IMR-90 (cell line): ENCODE measurements at regions not wholly inside any gene's neighbourhood (a gene's known extent, or its start where the extent isn't known, plus 50 kb on each side); places are given as distances from the start of the nearest gene placed in this dataset.

Source experiments
- ATAC-seq: fragments of 200-7000 bp; cut with Tn5 transposase; 2 replicates; pipeline ENCODE4 v1.9.1; 2020; ENCODE audit warnings: low read depth, mild to moderate bottlenecking, moderate library complexity
- BruUV-seq: library from RNA; stranded (reverse); fragments of 400-500 nt; replicated peaks from 2 replicates; lab custom pipeline; 2021; lab: Mats Ljungman, UMichigan
- CTCF ChIA-PET: fragments of 300-600 bp; formaldehyde crosslinking; extraction: SDS; loops from one replicate; lab custom pipeline; 2021; ENCODE audit warnings: antibody characterized with exemption; lab: Yijun Ruan, JAX
- POLR2A ChIA-PET: fragments of 300-600 bp; sonication (Branson Sonifier 250); formaldehyde crosslinking; loops from one replicate; lab custom pipeline; 2022; ENCODE audit warnings: antibody characterized with exemption; ENCODE audit not compliant: unreplicated experiment; lab: Charles Lee
- DNase-seq: peaks from one replicate; pipeline ENCODE4 v3.0.0; 2013
- H2AFZ ChIP-seq: replicated peaks from 2 replicates; pipeline ENCODE3; 2013; ENCODE audit warnings: low read length, mild to moderate bottlenecking; ENCODE audit not compliant: poor library complexity
- H2AK5ac ChIP-seq: 2 replicates; pipeline ENCODE4 v1.6.1; 2013; ENCODE audit warnings: low read depth, low read length, inconsistent platforms
- H2AK9ac ChIP-seq: replicated peaks from 2 replicates; pipeline ENCODE3; 2013; ENCODE audit warnings: mild to moderate bottlenecking, low read depth, low read length, moderate library complexity; ENCODE audit not compliant: poor library complexity
- H2BK120ac ChIP-seq: 2 replicates; pipeline ENCODE4 v1.6.1; 2013; ENCODE audit warnings: low read depth, low read length, inconsistent platforms
- H2BK15ac ChIP-seq: 3 replicates; pipeline ENCODE4 v1.6.1; 2013; ENCODE audit warnings: low read depth, low read length, inconsistent platforms
- H2BK20ac ChIP-seq: 2 replicates; pipeline ENCODE4 v1.6.1; 2013; ENCODE audit warnings: low read depth, mild to moderate bottlenecking, inconsistent platforms, low read length, moderate library complexity
- H2BK5ac ChIP-seq: 2 replicates; pipeline ENCODE4 v1.6.1; 2013; ENCODE audit warnings: mild to moderate bottlenecking, low read depth, low read length, inconsistent platforms; ENCODE audit not compliant: poor library complexity, severe bottlenecking
- H3K14ac ChIP-seq: replicated peaks from 2 replicates; pipeline ENCODE4 v1.6.1; 2013; ENCODE audit warnings: low read depth, low read length, inconsistent platforms
- H3K18ac ChIP-seq: 2 replicates; pipeline ENCODE4 v1.6.1; 2013; ENCODE audit warnings: low read depth, low read length, control low read depth
- H3K23ac ChIP-seq: 2 replicates; pipeline ENCODE4 v1.6.1; 2013; ENCODE audit warnings: low read depth, low read length, inconsistent platforms
- H3K27ac ChIP-seq: 2 replicates; pipeline ENCODE4 v1.5.1; 2013; ENCODE audit warnings: mild to moderate bottlenecking, control low read depth, low read length; ENCODE audit not compliant: insufficient read depth
- H3K27me3 ChIP-seq: 2 replicates; pipeline ENCODE4 v1.6.1; 2013; ENCODE audit warnings: low read length; ENCODE audit not compliant: control insufficient read depth, insufficient read depth
- H3K36me3 ChIP-seq: 2 replicates; pipeline ENCODE4 v1.6.1; 2013; ENCODE audit warnings: low read length, mixed read lengths; ENCODE audit not compliant: control insufficient read depth, insufficient read depth
- H3K4ac ChIP-seq: 2 replicates; pipeline ENCODE4 v1.6.1; 2013; ENCODE audit warnings: low read depth, low read length, inconsistent platforms
- H3K4me1 ChIP-seq: 2 replicates; pipeline ENCODE4 v1.6.1; 2013; ENCODE audit warnings: low read length, mixed read lengths; ENCODE audit not compliant: control insufficient read depth, insufficient read depth
- H3K4me2 ChIP-seq: 2 replicates; pipeline ENCODE4 v1.6.1; 2013; ENCODE audit warnings: low read depth, mild to moderate bottlenecking, control low read depth, low read length, moderate library complexity
- H3K4me3 ChIP-seq: 2 replicates; pipeline ENCODE4 v1.5.1; 2013; ENCODE audit warnings: low read depth, mild to moderate bottlenecking, control low read depth, low read length, moderate library complexity; ENCODE audit not compliant: insufficient read depth
- H3K56ac ChIP-seq: 2 replicates; pipeline ENCODE4 v1.6.1; 2013; ENCODE audit warnings: low read length, inconsistent platforms; ENCODE audit not compliant: insufficient read depth; ENCODE audit errors: extremely low read depth
- H3K79me1 ChIP-seq, 2 experiments: 2 replicates each; pipeline ENCODE4 v1.6.1; 2013; ENCODE audit warnings: low read length in 2 of 2, inconsistent platforms in 1 of 2, low read depth in 1 of 2
- H3K9ac ChIP-seq: 2 replicates; pipeline ENCODE4 v1.6.1; 2013; ENCODE audit warnings: low read depth, low read length, control low read depth
- H3K9me1 ChIP-seq: 2 replicates; pipeline ENCODE4 v1.6.1; 2013; ENCODE audit warnings: low read length, inconsistent platforms; ENCODE audit not compliant: insufficient read depth
- H3K9me3 ChIP-seq: 2 replicates; pipeline ENCODE4 v1.6.1; 2013; ENCODE audit warnings: low read length; ENCODE audit not compliant: control insufficient read depth, insufficient read depth
- H4K20me1 ChIP-seq: 2 replicates; pipeline ENCODE4 v1.6.1; 2013; ENCODE audit warnings: low read length, inconsistent platforms; ENCODE audit not compliant: insufficient read depth
- H4K5ac ChIP-seq: 2 replicates; pipeline ENCODE4 v1.6.1; 2013; ENCODE audit warnings: mild to moderate bottlenecking, low read depth, low read length, control low read depth
- H4K8ac ChIP-seq, 2 experiments: 2 replicates each; pipeline ENCODE4 v1.6.1; 2013; ENCODE audit warnings: low read depth in 2 of 2, low read length in 2 of 2, control low read depth in 1 of 2, inconsistent platforms in 1 of 2
- H4K91ac ChIP-seq: 2 replicates; pipeline ENCODE4 v1.6.1; 2013; ENCODE audit warnings: low read depth, low read length, inconsistent platforms; ENCODE audit not compliant: insufficient read depth
- BHLHE40 ChIP-seq: fragments of 150-350 bp; IDR thresholded peaks from 2 replicates; pipeline ENCODE4 v1.6.1; 2016; ENCODE audit warnings: mild to moderate bottlenecking, low read depth, low read length
- CEBPB ChIP-seq: IDR thresholded peaks from 2 replicates; pipeline ENCODE4 v1.6.1; 2012; ENCODE audit warnings: low read depth, low read length, improper control_type of control experiment
- CHD1 ChIP-seq: IDR thresholded peaks from 2 replicates; pipeline ENCODE4 v1.6.1; 2012; ENCODE audit warnings: low read depth, low read length, improper control_type of control experiment
- FOS ChIP-seq: fragments of 150-350 bp; IDR thresholded peaks from 2 replicates; pipeline ENCODE4 v1.6.1; 2016; ENCODE audit warnings: low read depth, low read length
- MAFK ChIP-seq: IDR thresholded peaks from 2 replicates; pipeline ENCODE4 v1.6.1; 2012; ENCODE audit warnings: low read depth, low read length, improper control_type of control experiment
- MAZ ChIP-seq: IDR thresholded peaks from 2 replicates; pipeline ENCODE4 v1.6.1; 2012; ENCODE audit warnings: low read depth, mild to moderate bottlenecking, low read length, improper control_type of control experiment, moderate library complexity, borderline replicate concordance
- MXI1 ChIP-seq: IDR thresholded peaks from 2 replicates; pipeline ENCODE4 v1.6.1; 2012; ENCODE audit warnings: low read depth, mild to moderate bottlenecking, low read length, moderate library complexity, borderline replicate concordance
- NFE2L2 ChIP-seq: fragments of 150-350 bp; IDR thresholded peaks from 2 replicates; pipeline ENCODE4 v1.6.1; 2016; ENCODE audit warnings: low read depth, mild to moderate bottlenecking, low read length
- POLR2A ChIP-seq: IDR thresholded peaks from 2 replicates; pipeline ENCODE4 v1.6.1; 2012; ENCODE audit warnings: mild to moderate bottlenecking, low read depth, low read length
- RAD21 ChIP-seq: IDR thresholded peaks from 2 replicates; pipeline ENCODE4 v1.6.1; 2012; ENCODE audit warnings: low read length, improper control_type of control experiment
- RCOR1 ChIP-seq: IDR thresholded peaks from 2 replicates; pipeline ENCODE4 v1.6.1; 2012; ENCODE audit warnings: mild to moderate bottlenecking, low read length, improper control_type of control experiment; ENCODE audit not compliant: insufficient replicate concordance
- RFX5 ChIP-seq: IDR thresholded peaks from 2 replicates; pipeline ENCODE4 v1.8.0; 2012; ENCODE audit warnings: low read depth, mild to moderate bottlenecking, low read length, moderate library complexity
- SMC3 ChIP-seq: fragments of 150-350 bp; IDR thresholded peaks from 2 replicates; pipeline ENCODE4 v1.6.1; 2016; ENCODE audit warnings: low read depth, mild to moderate bottlenecking, antibody characterized with exemption, low read length, moderate library complexity
- USF2 ChIP-seq: fragments of 150-350 bp; IDR thresholded peaks from 2 replicates; pipeline ENCODE4 v1.6.1; 2017; ENCODE audit warnings: mild to moderate bottlenecking, antibody characterized with exemption, low read length, low read depth
- WGBS, 2 experiments: methylation state at CpG; one replicate each; pipeline versions ENCODE4 v1.1.5 to v1.1.7; 2013; ENCODE audit warnings: missing lambda C conversion rate in 2 of 2; ENCODE audit not compliant: insufficient read length in 1 of 2; ENCODE audit errors: extremely low coverage in 2 of 2; 5-methylcytosine and 5-hydroxymethylcytosine counted together
- dilution Hi-C: fragments of 300-500 bp; cut with HindIII; formaldehyde crosslinking; loops from one replicate; pipeline ENCODE4 v1.14.3; 2018; ENCODE audit warnings: low sequenced_read_pairs; ENCODE audit not compliant: unreplicated experiment
- in situ Hi-C: fragments of 300-500 bp; cut with MboI; formaldehyde crosslinking; loops from 3 replicates; pipeline ENCODE4 v1.14.3; 2019; ENCODE audit warnings: low sequenced_read_pairs, inconsistent platforms, mixed read lengths
- intact Hi-C: fragments of 100-400 bp; cut with micrococcal nuclease; formaldehyde crosslinking; loops from 2 replicates; pipeline ENCODE4 v1.10.0; 2022
- TF ChIP-seq, protein P1 (sequence below): conservative IDR thresholded peaks from 2 replicates; pipeline ENCODE4 v1.5.1; 2012; ENCODE audit warnings: mild to moderate bottlenecking, low read depth, low read length, improper control_type of control experiment
- TF ChIP-seq, protein P2 (sequence below): fragments of 150-350 bp; IDR thresholded peaks from 2 replicates; pipeline ENCODE4 v1.6.1; 2016; ENCODE audit warnings: low read depth, mild to moderate bottlenecking, low read length, moderate library complexity, borderline replicate concordance

DNA sequence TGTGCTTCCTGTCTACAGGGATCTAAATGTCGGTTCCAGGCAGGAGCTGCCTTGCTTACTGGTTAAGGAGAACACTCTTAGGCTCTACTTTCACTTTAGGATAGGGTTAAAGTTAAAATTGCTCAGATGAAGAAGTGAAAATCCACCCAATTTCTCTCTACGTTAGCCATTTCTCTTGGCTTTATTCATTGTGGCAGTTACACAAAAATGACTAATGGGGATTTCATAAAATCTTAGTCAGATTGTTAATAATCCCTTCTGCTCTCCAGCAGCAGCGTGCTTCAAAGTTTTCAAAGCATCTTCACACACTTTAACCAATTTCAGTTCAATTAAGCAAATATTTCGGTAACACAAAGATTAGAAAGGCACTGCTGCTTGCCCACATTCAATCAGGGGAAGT is 58.4 kb upstream of the RCN1 start:
- peak overlapping the region; percentile 86 for H2BK120ac ChIP-seq
- H3K27ac ChIP-seq, result no peak overlapping the region
- dilution Hi-C loops (no loop called here), in situ Hi-C loops (no loop called here), intact Hi-C loops (no loop called here)
- ATAC-seq (no peak), DNase-seq (no peak)
- H3K9ac ChIP-seq, result no peak overlapping the region
- no TSS peak for BruUV-seq
- no peaks in the 10 kb centered on the region for H3K79me1 ChIP-seq
- H3K4me3 ChIP-seq, result no peak overlapping the region
- peak overlapping the region; percentile 60 to 71; a peak in 2 of 4 replicates for H4K8ac ChIP-seq
- H2BK20ac ChIP-seq, result peak overlapping the region; percentile 92; the same call in 1 of the 2 replicates
- no peak overlapping the region for H2AFZ ChIP-seq
- no peaks in the 10 kb centered on the region for H4K20me1 ChIP-seq
- H2BK5ac ChIP-seq, result peak overlapping the region; percentile 96
- no peak overlapping the region for H2AK5ac ChIP-seq
- peaks cover 6% of the 10 kb centered on the region; the same call in 1 of the 2 replicates for H3K4me1 ChIP-seq
- TF ChIP-seq RAD21 (no peak), RFX5 (no peak), RCOR1 (no peak), CHD1 (no peak), MXI1 (no peak), CEBPB (no peak), FOS (no peak), MAFK (no peak), USF2 (no peak), MAZ (no peak), NFE2L2 (no peak), BHLHE40 (no peak), POLR2A (no peak), SMC3 (no peak)
- TF ChIP-seq, protein P1, sequence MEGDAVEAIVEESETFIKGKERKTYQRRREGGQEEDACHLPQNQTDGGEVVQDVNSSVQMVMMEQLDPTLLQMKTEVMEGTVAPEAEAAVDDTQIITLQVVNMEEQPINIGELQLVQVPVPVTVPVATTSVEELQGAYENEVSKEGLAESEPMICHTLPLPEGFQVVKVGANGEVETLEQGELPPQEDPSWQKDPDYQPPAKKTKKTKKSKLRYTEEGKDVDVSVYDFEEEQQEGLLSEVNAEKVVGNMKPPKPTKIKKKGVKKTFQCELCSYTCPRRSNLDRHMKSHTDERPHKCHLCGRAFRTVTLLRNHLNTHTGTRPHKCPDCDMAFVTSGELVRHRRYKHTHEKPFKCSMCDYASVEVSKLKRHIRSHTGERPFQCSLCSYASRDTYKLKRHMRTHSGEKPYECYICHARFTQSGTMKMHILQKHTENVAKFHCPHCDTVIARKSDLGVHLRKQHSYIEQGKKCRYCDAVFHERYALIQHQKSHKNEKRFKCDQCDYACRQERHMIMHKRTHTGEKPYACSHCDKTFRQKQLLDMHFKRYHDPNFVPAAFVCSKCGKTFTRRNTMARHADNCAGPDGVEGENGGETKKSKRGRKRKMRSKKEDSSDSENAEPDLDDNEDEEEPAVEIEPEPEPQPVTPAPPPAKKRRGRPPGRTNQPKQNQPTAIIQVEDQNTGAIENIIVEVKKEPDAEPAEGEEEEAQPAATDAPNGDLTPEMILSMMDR, result no peak
- TF ChIP-seq, protein P2, sequence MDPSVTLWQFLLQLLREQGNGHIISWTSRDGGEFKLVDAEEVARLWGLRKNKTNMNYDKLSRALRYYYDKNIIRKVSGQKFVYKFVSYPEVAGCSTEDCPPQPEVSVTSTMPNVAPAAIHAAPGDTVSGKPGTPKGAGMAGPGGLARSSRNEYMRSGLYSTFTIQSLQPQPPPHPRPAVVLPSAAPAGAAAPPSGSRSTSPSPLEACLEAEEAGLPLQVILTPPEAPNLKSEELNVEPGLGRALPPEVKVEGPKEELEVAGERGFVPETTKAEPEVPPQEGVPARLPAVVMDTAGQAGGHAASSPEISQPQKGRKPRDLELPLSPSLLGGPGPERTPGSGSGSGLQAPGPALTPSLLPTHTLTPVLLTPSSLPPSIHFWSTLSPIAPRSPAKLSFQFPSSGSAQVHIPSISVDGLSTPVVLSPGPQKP, result no peak
- H3K9me3 ChIP-seq, result no peaks in the 10 kb centered on the region
- peak overlapping the region; percentile 76; the same call in 1 of the 2 replicates for H4K91ac ChIP-seq
- no peak overlapping the region for H3K56ac ChIP-seq
- H3K4ac ChIP-seq, result 0 out of 2 replicates have a peak overlapping the region, but pooled peaks have one; percentile 12
- no peak overlapping the region; the same call in 1 of the 2 replicates for H3K14ac ChIP-seq
- no peaks in the 10 kb centered on the region for H3K9me1 ChIP-seq
- CTCF ChIA-PET, result interaction anchor here (0.7 kb wide), 1 partner anchor 215 kb away, joined by 3 read pairs; no protein-coding TSS in a partner anchor
- no CpG with 5 or more reads among the region's 4 CpGs for WGBS, 2 experiments
- H3K18ac ChIP-seq, result peak overlapping the region; percentile 72; the same call in 1 of the 2 replicates
- peak overlapping the region; percentile 84; the same call in 2 of the 3 replicates for H2BK15ac ChIP-seq
- no peaks in the 10 kb centered on the region for H3K36me3 ChIP-seq
- no peaks in the 10 kb centered on the region; the same call in 1 of the 2 replicates for H3K27me3 ChIP-seq
- peak overlapping the region; percentile 57; the same call in 1 of the 2 replicates for H3K4me2 ChIP-seq
- no peak overlapping the region for H2AK9ac ChIP-seq
- H4K5ac ChIP-seq, result peak overlapping the region; percentile 71; the same call in 1 of the 2 replicates
- H3K23ac ChIP-seq, result no peak overlapping the region
- POLR2A ChIA-PET, result no interaction called here
